T-cell (primary cell): ENCODE measurements at regions not wholly inside any gene's neighbourhood (a gene's known extent, or its start where the extent isn't known, plus 50 kb on each side); places are given as distances from the start of the nearest gene placed in this dataset.

Experiments
- ATAC-seq, 4 experiments: fragments of 200-7000 bp in 3 of 4; fragments of 150-1000 bp in 1 of 4; cut with Tn5 transposase; replicated peaks in 1 of 4; 1 replicate in 3 of 4; 2 replicates in 1 of 4; pipeline ENCODE4 v1.10.0; 2021; ENCODE audit warnings: moderate library complexity in 3 of 4, mild to moderate bottlenecking in 2 of 4, moderate number of reproducible peaks in 1 of 4
- CTCF ChIA-PET, 2 donors: fragments of 300-600 bp; sonication (Branson Sonifier 250); formaldehyde crosslinking; loops; one replicate each; lab custom pipeline; 2022; ENCODE audit warnings: antibody characterized with exemption in 2 of 2; lab: Charles Lee
- POLR2A ChIA-PET, 2 donors: fragments of 300-600 bp; sonication (Branson Sonifier 250); formaldehyde crosslinking; loops; one replicate each; lab custom pipeline; 2022; ENCODE audit warnings: antibody characterized with exemption in 2 of 2; lab: Charles Lee
- DNase-seq, 35 experiments: peaks; one replicate each; pipeline versions ENCODE4 v3.0.0 to v3.0.0-alpha.2; 2013 to 2023
- H3K27ac ChIP-seq: one replicate; pipeline ENCODE4 v1.5.1; 2013; ENCODE audit warnings: low read length
- H3K27me3 ChIP-seq, 2 experiments: replicated peaks in 1 of 2; 1 replicate in 1 of 2; 2 replicates in 1 of 2; pipeline versions ENCODE4 v1.6.1 to v1.7.0; 2013; ENCODE audit warnings: low read length in 1 of 2, mixed read lengths in 1 of 2; ENCODE audit not compliant: control insufficient read depth in 2 of 2, insufficient read depth in 2 of 2; ENCODE audit errors: extremely low read depth in 1 of 2
- H3K36me3 ChIP-seq, 2 donors: 1 replicate in 1 of 2; 2 replicates in 1 of 2; pipeline versions ENCODE4 v1.6.1 to v1.7.0; 2013; ENCODE audit warnings: low read length in 1 of 2; ENCODE audit not compliant: control insufficient read depth in 2 of 2, insufficient read depth in 1 of 2; ENCODE audit errors: extremely low read depth in 1 of 2
- H3K4me1 ChIP-seq, 2 experiments: 1 replicate in 1 of 2; 2 replicates in 1 of 2; pipeline versions ENCODE4 v1.6.1 to v1.7.0; 2013; ENCODE audit warnings: low read length in 2 of 2, mixed read lengths in 1 of 2; ENCODE audit not compliant: insufficient read depth in 2 of 2, control insufficient read depth in 1 of 2; ENCODE audit errors: extremely low read depth in 1 of 2
- H3K4me3 ChIP-seq, 2 donors: 1 replicate in 1 of 2; 2 replicates in 1 of 2; pipeline versions ENCODE4 v1.5.1 to v1.7.0; 2013; ENCODE audit warnings: mild to moderate bottlenecking in 2 of 2, low read length in 1 of 2, moderate library complexity in 1 of 2; ENCODE audit not compliant: control insufficient read depth in 1 of 2; ENCODE audit errors: extremely low read depth in 1 of 2
- H3K9me3 ChIP-seq: 2 replicates; pipeline ENCODE4 v1.7.0; 2013
- H3K27ac Mint-ChIP-seq, 2 donors: one replicate each; pipeline ENCODE4 v1.8.0; 2020 to 2021; ENCODE audit warnings: mild to moderate bottlenecking in 2 of 2, mixed read lengths in 2 of 2
- H3K27me3 Mint-ChIP-seq, 2 donors: one replicate each; pipeline ENCODE4 v1.8.0; 2021 to 2022; ENCODE audit warnings: mixed read lengths in 2 of 2
- H3K36me3 Mint-ChIP-seq: one replicate; pipeline ENCODE4 v1.8.0; 2021; ENCODE audit warnings: mixed read lengths
- H3K4me1 Mint-ChIP-seq, 3 donors: one replicate each; pipeline ENCODE4 v1.8.0; 2020 to 2022; ENCODE audit warnings: mixed read lengths in 3 of 3, mild to moderate bottlenecking in 1 of 3
- H3K4me3 Mint-ChIP-seq, 3 donors: one replicate each; pipeline ENCODE4 v1.8.0; 2020 to 2022; ENCODE audit warnings: mild to moderate bottlenecking in 3 of 3, mixed read lengths in 3 of 3, moderate library complexity in 3 of 3
- H3K9me3 Mint-ChIP-seq, 3 donors: one replicate each; pipeline ENCODE4 v1.8.0; 2020 to 2022; ENCODE audit warnings: mixed read lengths in 3 of 3
- WGBS: methylation state at CpG from one replicate; pipeline ENCODE4 v1.1.5; 2013; ENCODE audit warnings: missing lambda C conversion rate; ENCODE audit not compliant: insufficient coverage; 5-methylcytosine and 5-hydroxymethylcytosine counted together

DNA sequence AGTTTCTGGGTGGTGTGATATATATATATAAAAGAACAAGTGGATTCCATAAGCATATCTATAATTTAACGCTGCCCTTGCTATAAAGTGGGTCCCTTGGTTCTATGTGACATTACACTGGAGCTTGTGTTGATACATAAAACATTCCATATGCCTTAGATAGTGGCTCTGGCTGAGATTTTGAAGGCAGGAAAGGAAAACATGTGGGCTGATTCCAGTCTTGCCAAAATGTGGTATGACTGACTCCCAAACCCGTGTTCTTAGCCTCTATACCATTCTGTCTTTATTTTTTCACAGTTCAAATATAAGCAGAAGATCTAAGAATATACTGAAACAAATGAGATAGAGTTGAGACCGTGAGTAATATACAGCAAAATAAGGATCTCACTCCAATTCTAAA is 522.8 kb upstream of the LRRC4C start:
- ATAC-seq (no peak), DNase-seq (no peak)
- H3K27ac Mint-ChIP-seq = no peak overlapping the region
- H3K9me3 ChIP-seq = peaks cover 3% of the 10 kb centered on the region
- no peaks in the 10 kb centered on the region for H3K36me3 Mint-ChIP-seq
- no peaks in the 10 kb centered on the region for H3K36me3 ChIP-seq
- H3K4me3 ChIP-seq = no peak overlapping the region
- H3K27me3 Mint-ChIP-seq = no peaks in the 10 kb centered on the region
- no peak overlapping the region for H3K27ac ChIP-seq
- no peaks in the 10 kb centered on the region for H3K4me1 ChIP-seq
- ChIA-PET POLR2A (no interaction called here), CTCF (no interaction called here)
- no CpG with 5 or more reads among the region's 3 CpGs for WGBS
- H3K27me3 ChIP-seq = no peaks in the 10 kb centered on the region
- H3K4me3 Mint-ChIP-seq = no peak overlapping the region
- H3K4me1 Mint-ChIP-seq = no peaks in the 10 kb centered on the region
- H3K9me3 Mint-ChIP-seq = peaks cover 11 to 31% (median 26%) of the 10 kb centered on the region in 3 donors

GRCh38 chr11:41982975-41983374 is 523.5 kb upstream of the LRRC4C start:
- H3K36me3 ChIP-seq = no peaks in the 10 kb centered on the region
- no peak overlapping the region for H3K4me3 Mint-ChIP-seq
- H3K27ac ChIP-seq = no peak overlapping the region
- DNase-seq (no peak), ATAC-seq (no peak)
- ChIA-PET POLR2A (no interaction called here), CTCF (no interaction called here)
- H3K9me3 ChIP-seq = peaks cover 3% of the 10 kb centered on the region
- peaks cover 13 to 29% (median 24%) of the 10 kb centered on the region in 3 donors for H3K9me3 Mint-ChIP-seq
- no peak overlapping the region for H3K4me3 ChIP-seq
- H3K4me1 ChIP-seq = no peaks in the 10 kb centered on the region
- H3K27me3 Mint-ChIP-seq = no peaks in the 10 kb centered on the region
- H3K27ac Mint-ChIP-seq = no peak overlapping the region
- H3K27me3 ChIP-seq = no peaks in the 10 kb centered on the region
- H3K36me3 Mint-ChIP-seq = no peaks in the 10 kb centered on the region
- H3K4me1 Mint-ChIP-seq = no peaks in the 10 kb centered on the region
- WGBS = 40% methylated on average over 1 of the region's 3 CpGs

DNA sequence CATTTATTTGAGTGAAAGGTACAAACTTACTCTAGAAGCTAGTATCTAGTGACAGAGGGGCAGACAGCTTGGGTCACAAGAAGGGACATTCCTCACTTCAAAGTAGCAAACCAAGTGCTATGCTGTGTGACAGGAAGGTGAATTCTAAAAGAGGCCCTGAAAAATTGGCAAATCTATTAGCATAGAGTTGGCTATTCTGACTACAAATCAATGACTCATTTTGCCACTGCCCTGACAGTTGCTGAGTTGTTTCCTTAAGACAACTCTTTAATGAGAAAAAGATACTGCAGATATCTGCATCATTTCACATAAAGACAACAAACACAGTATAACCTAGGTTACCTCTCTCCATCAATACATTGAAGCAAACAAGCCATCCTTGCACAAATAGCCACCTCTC is 524.0 kb upstream of the LRRC4C start:
- peaks cover 13 to 26% (median 21%) of the 10 kb centered on the region in 3 donors for H3K9me3 Mint-ChIP-seq
- DNase-seq (no peak), ATAC-seq (no peak)
- H3K36me3 ChIP-seq = no peaks in the 10 kb centered on the region
- H3K27me3 ChIP-seq = no peaks in the 10 kb centered on the region
- ChIA-PET CTCF (no interaction called here), POLR2A (no interaction called here)
- no peaks in the 10 kb centered on the region for H3K27me3 Mint-ChIP-seq
- no peak overlapping the region for H3K4me3 Mint-ChIP-seq
- no peaks in the 10 kb centered on the region for H3K4me1 ChIP-seq
- no peaks in the 10 kb centered on the region for H3K36me3 Mint-ChIP-seq
- no peak overlapping the region for H3K4me3 ChIP-seq
- H3K27ac Mint-ChIP-seq = no peak overlapping the region
- no peaks in the 10 kb centered on the region for H3K4me1 Mint-ChIP-seq
- H3K27ac ChIP-seq = no peak overlapping the region
- H3K9me3 ChIP-seq = peaks cover 3% of the 10 kb centered on the region

DNA sequence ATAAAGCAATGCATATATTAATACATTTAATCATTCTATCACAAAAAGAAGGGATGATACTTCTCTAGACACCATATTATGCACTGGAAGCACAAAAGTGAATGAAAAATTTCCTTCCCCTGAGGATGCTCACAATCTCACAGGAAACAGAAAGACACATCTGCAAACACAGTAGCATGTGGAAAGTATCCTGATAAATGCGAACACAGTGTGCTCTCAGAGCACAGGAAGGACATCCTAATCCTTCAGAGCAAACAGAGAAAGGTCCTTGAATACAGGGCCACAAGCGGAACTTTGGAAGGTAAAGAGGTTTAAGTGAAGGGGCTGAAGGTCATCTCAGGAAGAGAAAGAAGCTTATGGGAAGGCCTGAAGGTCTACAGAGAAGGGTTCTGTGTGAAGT is 524.6 kb upstream of the LRRC4C start:
- H3K27me3 ChIP-seq = no peaks in the 10 kb centered on the region
- no peak for ATAC-seq
- H3K4me3 ChIP-seq = no peak overlapping the region
- H3K36me3 ChIP-seq = no peaks in the 10 kb centered on the region
- Mint-ChIP-seq H3K9me3 (peaks cover 12 to 22% (median 20%) of the 10 kb centered on the region in 3 donors), H3K36me3 (no peaks in the 10 kb centered on the region), H3K4me3 (no peak overlapping the region), H3K27me3 (no peaks in the 10 kb centered on the region), H3K27ac (no peak overlapping the region), H3K4me1 (no peaks in the 10 kb centered on the region)
- no peaks in the 10 kb centered on the region for H3K4me1 ChIP-seq
- no peak overlapping the region for H3K27ac ChIP-seq
- peaks cover 3% of the 10 kb centered on the region for H3K9me3 ChIP-seq
- CTCF ChIA-PET = no interaction called here
- no CpG with 5 or more reads among the region's 2 CpGs for WGBS
- no peak for DNase-seq
- POLR2A ChIA-PET = no interaction called here

- H3K4me3 Mint-ChIP-seq = no peak overlapping the region
- no peaks in the 10 kb centered on the region for H3K27me3 Mint-ChIP-seq
- DNase-seq = no peak
Observed at GRCh38 chr11:41985799-41986198, 526.3 kb upstream of the LRRC4C start.

DNA sequence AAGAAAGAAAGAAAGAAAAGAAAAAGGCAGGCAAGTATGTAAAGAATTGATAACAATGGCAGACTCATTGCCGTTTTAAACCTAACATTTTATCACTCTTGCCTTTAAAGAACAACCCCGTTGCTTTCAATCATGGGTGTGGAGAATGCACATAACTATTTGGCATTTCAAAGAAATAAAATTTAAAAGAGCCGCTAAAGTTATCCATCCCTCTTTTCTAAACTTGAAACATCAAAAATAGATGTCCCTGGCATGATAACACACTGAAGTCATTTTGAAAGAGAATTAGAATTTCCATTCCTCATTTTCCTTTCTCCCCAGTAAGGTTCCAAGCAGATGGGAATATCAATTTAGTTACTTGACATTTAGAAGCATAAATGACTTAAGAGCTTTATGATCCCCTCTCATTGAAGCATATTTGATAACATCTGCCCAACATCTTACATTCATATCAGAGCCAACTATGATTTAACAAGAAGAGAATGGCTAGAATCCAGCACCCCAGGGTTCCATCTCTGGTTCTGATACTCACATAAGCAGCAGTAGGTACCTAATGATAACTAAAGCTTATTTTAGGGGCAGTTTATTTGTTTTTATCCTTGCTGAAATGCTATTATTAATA is 529.6 kb upstream of the LRRC4C start:
- Mint-ChIP-seq H3K4me1 (no peaks in the 10 kb centered on the region), H3K4me3 (no peak overlapping the region), H3K36me3 (no peaks in the 10 kb centered on the region), H3K9me3 (peaks cover 12 to 19% (median 16%) of the 10 kb centered on the region in 3 donors), H3K27me3 (no peaks in the 10 kb centered on the region), H3K27ac (no peak overlapping the region)
- Histone ChIP-seq H3K9me3 (no peaks in the 10 kb centered on the region), H3K27ac (no peak overlapping the region), H3K27me3 (no peaks in the 10 kb centered on the region), H3K4me1 (no peaks in the 10 kb centered on the region), H3K4me3 (no peak overlapping the region), H3K36me3 (no peaks in the 10 kb centered on the region)
- POLR2A ChIA-PET = no interaction called here
- CTCF ChIA-PET = no interaction called here
- ATAC-seq = no peak
- WGBS = no CpG with 5 or more reads among the region's 3 CpGs
- DNase-seq = no peak

More at GRCh38 chr11:41985799-41986198, 526.3 kb upstream of the LRRC4C start:
- Histone ChIP-seq H3K4me1 (no peaks in the 10 kb centered on the region), H3K27me3 (no peaks in the 10 kb centered on the region), H3K27ac (no peak overlapping the region), H3K9me3 (peaks cover 3% of the 10 kb centered on the region), H3K36me3 (no peaks in the 10 kb centered on the region), H3K4me3 (peak overlapping the region in 1 of 2 donors; percentile 29)
- ChIA-PET POLR2A (no interaction called here), CTCF (no interaction called here)
- no peak for ATAC-seq
- H3K9me3 Mint-ChIP-seq = peaks cover 14 to 22% (median 20%) of the 10 kb centered on the region in 3 donors
- no peaks in the 10 kb centered on the region for H3K36me3 Mint-ChIP-seq
- H3K27ac Mint-ChIP-seq = no peak overlapping the region
- H3K4me1 Mint-ChIP-seq = no peaks in the 10 kb centered on the region
- 100% methylated on average over 6 of the region's 6 CpGs for WGBS

- H3K36me3 Mint-ChIP-seq = no peaks in the 10 kb centered on the region
- no peak overlapping the region for H3K4me3 Mint-ChIP-seq
- no peaks in the 10 kb centered on the region for H3K4me1 Mint-ChIP-seq
- ChIA-PET CTCF (no interaction called here), POLR2A (no interaction called here)
- DNase-seq (no peak), ATAC-seq (no peak)
- H3K27me3 ChIP-seq = no peaks in the 10 kb centered on the region
- no peaks in the 10 kb centered on the region for H3K27me3 Mint-ChIP-seq
- H3K4me1 ChIP-seq = no peaks in the 10 kb centered on the region
- no peak overlapping the region for H3K27ac Mint-ChIP-seq
- H3K9me3 Mint-ChIP-seq = peaks cover 18 to 23% (median 19%) of the 10 kb centered on the region in 3 donors
- H3K36me3 ChIP-seq = no peaks in the 10 kb centered on the region
- H3K9me3 ChIP-seq = no peaks in the 10 kb centered on the region
- no peak overlapping the region for H3K4me3 ChIP-seq
- no peak overlapping the region for H3K27ac ChIP-seq
Observed at GRCh38 chr11:41989823-41990380, 530.5 kb upstream of the LRRC4C start.
